SK-N-SH (cell line): ENCODE measurements at regions not wholly inside any gene's neighbourhood (a gene's known extent, or its start where the extent isn't known, plus 50 kb on each side); places are given as distances from the start of the nearest gene placed in this dataset.

Experiments used
- EP300 ChIP-seq, 2 experiments: IDR thresholded peaks; 2 replicates each; pipeline versions ENCODE4 v1.4.0 to v1.6.1; 2012; ENCODE audit warnings: borderline replicate concordance in 1 of 2, low read depth in 1 of 2, low read length in 1 of 2
- POLR2AphosphoS5 ChIP-seq: IDR thresholded peaks from 2 replicates; pipeline ENCODE4 v1.6.1; 2012; ENCODE audit warnings: low read depth, low read length
- RAD21 ChIP-seq: IDR thresholded peaks from 2 replicates; pipeline ENCODE4 v1.6.1; 2012; ENCODE audit warnings: mild to moderate bottlenecking, low read length
- RCOR1 ChIP-seq: fragments of 150-350 bp; IDR thresholded peaks from 2 replicates; pipeline ENCODE4 v1.6.1; 2017; ENCODE audit warnings: antibody characterized with exemption, low read length
- SIN3A ChIP-seq: IDR thresholded peaks from 2 replicates; pipeline ENCODE4 v1.6.1; 2012; ENCODE audit warnings: low read depth, mild to moderate bottlenecking, low read length, moderate library complexity, borderline replicate concordance
- TAF1 ChIP-seq: IDR thresholded peaks from 2 replicates; pipeline ENCODE4 v1.6.1; 2012; ENCODE audit warnings: low read depth, mild to moderate bottlenecking, low read length, moderate library complexity, borderline replicate concordance
- TF ChIP-seq, protein P1 (sequence below): fragments of 150-350 bp; IDR thresholded peaks from 2 replicates; pipeline ENCODE4 v1.6.1; 2016; ENCODE audit warnings: mild to moderate bottlenecking, low read depth, low read length
- TF ChIP-seq, protein P2 (sequence below): fragments of 200-600 bp; sonication (generic); IDR thresholded peaks from 2 replicates; pipeline ENCODE4 v1.6.1; 2017; ENCODE audit warnings: antibody characterized with exemption, mild to moderate bottlenecking, moderate library complexity
- TF ChIP-seq, protein P3 (sequence below): IDR thresholded peaks from 2 replicates; pipeline ENCODE4 v1.4.0; 2012; ENCODE audit warnings: low read depth, borderline replicate concordance
- TF ChIP-seq, protein P4 (sequence below): fragments of 150-350 bp; IDR thresholded peaks from 2 replicates; pipeline ENCODE4 v1.6.1; 2017; ENCODE audit warnings: antibody characterized with exemption, low read length, low read depth, borderline replicate concordance
- TF ChIP-seq, protein P5 (sequence below): IDR thresholded peaks from 2 replicates; pipeline ENCODE4 v1.4.0; 2012; ENCODE audit warnings: low read depth, borderline replicate concordance

DNA sequence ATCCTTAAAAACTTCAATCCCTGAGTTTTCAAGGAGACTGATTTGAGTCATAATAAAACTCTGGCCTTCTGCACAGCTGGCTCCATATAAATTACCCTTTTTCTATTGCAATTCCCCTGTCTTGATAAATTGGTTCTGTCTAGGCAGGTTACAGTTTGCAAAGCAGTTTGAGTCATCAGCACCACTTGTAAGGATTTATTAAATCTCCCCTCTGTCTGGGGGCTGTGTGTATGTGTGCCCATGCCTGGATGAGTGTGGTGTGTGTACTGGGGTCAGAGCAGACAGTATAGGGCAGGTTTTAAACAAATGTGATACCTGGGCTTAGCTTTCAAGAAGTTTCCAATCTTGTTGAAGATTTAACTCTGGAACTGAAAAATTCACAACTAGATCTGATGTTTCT is 228.6 kb downstream of the FNDC1 start:
- no peak for TF ChIP-seq RAD21
- TF ChIP-seq TAF1: no peak
- TF ChIP-seq, protein P1, sequence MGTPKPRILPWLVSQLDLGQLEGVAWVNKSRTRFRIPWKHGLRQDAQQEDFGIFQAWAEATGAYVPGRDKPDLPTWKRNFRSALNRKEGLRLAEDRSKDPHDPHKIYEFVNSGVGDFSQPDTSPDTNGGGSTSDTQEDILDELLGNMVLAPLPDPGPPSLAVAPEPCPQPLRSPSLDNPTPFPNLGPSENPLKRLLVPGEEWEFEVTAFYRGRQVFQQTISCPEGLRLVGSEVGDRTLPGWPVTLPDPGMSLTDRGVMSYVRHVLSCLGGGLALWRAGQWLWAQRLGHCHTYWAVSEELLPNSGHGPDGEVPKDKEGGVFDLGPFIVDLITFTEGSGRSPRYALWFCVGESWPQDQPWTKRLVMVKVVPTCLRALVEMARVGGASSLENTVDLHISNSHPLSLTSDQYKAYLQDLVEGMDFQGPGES: no peak
- TF ChIP-seq, protein P2, sequence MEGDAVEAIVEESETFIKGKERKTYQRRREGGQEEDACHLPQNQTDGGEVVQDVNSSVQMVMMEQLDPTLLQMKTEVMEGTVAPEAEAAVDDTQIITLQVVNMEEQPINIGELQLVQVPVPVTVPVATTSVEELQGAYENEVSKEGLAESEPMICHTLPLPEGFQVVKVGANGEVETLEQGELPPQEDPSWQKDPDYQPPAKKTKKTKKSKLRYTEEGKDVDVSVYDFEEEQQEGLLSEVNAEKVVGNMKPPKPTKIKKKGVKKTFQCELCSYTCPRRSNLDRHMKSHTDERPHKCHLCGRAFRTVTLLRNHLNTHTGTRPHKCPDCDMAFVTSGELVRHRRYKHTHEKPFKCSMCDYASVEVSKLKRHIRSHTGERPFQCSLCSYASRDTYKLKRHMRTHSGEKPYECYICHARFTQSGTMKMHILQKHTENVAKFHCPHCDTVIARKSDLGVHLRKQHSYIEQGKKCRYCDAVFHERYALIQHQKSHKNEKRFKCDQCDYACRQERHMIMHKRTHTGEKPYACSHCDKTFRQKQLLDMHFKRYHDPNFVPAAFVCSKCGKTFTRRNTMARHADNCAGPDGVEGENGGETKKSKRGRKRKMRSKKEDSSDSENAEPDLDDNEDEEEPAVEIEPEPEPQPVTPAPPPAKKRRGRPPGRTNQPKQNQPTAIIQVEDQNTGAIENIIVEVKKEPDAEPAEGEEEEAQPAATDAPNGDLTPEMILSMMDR: no peak
- TF ChIP-seq, protein P3, sequence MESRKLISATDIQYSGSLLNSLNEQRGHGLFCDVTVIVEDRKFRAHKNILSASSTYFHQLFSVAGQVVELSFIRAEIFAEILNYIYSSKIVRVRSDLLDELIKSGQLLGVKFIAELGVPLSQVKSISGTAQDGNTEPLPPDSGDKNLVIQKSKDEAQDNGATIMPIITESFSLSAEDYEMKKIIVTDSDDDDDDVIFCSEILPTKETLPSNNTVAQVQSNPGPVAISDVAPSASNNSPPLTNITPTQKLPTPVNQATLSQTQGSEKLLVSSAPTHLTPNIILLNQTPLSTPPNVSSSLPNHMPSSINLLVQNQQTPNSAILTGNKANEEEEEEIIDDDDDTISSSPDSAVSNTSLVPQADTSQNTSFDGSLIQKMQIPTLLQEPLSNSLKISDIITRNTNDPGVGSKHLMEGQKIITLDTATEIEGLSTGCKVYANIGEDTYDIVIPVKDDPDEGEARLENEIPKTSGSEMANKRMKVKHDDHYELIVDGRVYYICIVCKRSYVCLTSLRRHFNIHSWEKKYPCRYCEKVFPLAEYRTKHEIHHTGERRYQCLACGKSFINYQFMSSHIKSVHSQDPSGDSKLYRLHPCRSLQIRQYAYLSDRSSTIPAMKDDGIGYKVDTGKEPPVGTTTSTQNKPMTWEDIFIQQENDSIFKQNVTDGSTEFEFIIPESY: no peak
- TF ChIP-seq EP300 (IDR thresholded peaks at IDR 0.05; ENCODE audit: borderline replicate concordance in 1 of 2, low read depth in 1 of 2, low read length in 1 of 2): no peak
- no peak for TF ChIP-seq RCOR1
- no peak for TF ChIP-seq SIN3A
- TF ChIP-seq, protein P4, sequence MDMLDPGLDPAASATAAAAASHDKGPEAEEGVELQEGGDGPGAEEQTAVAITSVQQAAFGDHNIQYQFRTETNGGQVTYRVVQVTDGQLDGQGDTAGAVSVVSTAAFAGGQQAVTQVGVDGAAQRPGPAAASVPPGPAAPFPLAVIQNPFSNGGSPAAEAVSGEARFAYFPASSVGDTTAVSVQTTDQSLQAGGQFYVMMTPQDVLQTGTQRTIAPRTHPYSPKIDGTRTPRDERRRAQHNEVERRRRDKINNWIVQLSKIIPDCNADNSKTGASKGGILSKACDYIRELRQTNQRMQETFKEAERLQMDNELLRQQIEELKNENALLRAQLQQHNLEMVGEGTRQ: no peak
- TF ChIP-seq, protein P5, sequence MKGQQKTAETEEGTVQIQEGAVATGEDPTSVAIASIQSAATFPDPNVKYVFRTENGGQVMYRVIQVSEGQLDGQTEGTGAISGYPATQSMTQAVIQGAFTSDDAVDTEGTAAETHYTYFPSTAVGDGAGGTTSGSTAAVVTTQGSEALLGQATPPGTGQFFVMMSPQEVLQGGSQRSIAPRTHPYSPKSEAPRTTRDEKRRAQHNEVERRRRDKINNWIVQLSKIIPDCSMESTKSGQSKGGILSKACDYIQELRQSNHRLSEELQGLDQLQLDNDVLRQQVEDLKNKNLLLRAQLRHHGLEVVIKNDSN: no peak
- no peak for TF ChIP-seq POLR2AphosphoS5
